ENCODE measurements at regions not wholly inside any gene's neighbourhood (a gene's known extent, or its start where the extent isn't known, plus 50 kb on each side); places are given as distances from the start of the nearest gene placed in this dataset.

DNA sequence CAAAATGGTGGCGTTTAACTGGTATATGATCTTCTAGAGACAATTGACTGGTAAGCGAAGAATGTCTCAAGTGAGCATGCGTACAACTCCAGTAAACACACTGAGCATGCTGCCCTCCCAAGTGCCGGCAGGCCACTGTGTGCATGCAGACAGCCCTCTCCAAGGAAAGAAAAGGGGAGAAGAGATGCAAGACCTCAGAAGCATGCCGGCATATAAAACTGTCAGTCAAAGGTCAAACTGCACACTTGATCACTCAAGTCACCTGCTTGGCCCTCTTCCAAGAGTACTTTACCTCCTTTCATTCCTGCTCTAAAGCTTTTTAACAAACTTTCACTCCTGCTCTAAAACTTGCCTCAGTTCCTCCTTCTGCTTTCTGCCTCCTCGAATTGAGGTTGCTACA lies 910.2 kb downstream of the TAF11L14 start:
- H3K4me1 Mint-ChIP-seq (ENCODE audit: low read depth, unreplicated experiment), result peaks cover 5% of the 10 kb centered on the region
- H3K9me3 Mint-ChIP-seq (ENCODE audit: unreplicated experiment), result peaks cover 1% of the 10 kb centered on the region
- no peak overlapping the region for H3K27ac Mint-ChIP-seq (ENCODE audit: unreplicated experiment)
- TF ChIP-seq, protein P1, sequence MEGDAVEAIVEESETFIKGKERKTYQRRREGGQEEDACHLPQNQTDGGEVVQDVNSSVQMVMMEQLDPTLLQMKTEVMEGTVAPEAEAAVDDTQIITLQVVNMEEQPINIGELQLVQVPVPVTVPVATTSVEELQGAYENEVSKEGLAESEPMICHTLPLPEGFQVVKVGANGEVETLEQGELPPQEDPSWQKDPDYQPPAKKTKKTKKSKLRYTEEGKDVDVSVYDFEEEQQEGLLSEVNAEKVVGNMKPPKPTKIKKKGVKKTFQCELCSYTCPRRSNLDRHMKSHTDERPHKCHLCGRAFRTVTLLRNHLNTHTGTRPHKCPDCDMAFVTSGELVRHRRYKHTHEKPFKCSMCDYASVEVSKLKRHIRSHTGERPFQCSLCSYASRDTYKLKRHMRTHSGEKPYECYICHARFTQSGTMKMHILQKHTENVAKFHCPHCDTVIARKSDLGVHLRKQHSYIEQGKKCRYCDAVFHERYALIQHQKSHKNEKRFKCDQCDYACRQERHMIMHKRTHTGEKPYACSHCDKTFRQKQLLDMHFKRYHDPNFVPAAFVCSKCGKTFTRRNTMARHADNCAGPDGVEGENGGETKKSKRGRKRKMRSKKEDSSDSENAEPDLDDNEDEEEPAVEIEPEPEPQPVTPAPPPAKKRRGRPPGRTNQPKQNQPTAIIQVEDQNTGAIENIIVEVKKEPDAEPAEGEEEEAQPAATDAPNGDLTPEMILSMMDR (IDR thresholded peaks at IDR 0.05; ENCODE audit: partially characterized antibody, unreplicated experiment), result no peak
- H3K36me3 Mint-ChIP-seq (ENCODE audit: unreplicated experiment), result peaks cover 6% of the 10 kb centered on the region
- DNase-seq, result no peak
- no peak overlapping the region for H3K4me3 Mint-ChIP-seq (ENCODE audit: unreplicated experiment)
- peaks cover 2% of the 10 kb centered on the region for H3K27me3 Mint-ChIP-seq (ENCODE audit: unreplicated experiment)

DNA sequence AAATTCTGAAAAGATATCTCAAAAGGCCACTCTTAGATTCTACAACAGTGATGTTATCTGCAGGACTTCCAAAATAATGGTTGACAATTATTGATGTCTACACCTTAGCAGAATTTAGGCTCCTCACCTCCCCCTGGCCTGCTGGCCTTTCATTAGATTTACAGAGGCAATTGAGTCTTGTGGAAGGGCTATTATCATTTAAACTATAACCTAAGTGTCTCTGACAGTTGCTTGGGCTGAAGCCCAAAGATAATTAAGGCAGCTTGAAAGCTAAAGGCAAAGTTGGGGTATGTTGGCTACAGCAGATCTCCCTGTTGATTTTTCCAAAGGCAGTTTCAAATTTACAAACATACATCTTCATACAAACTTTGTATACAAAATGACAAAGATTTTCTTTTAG lies 912.3 kb downstream of the TAF11L14 start:
- no peak overlapping the region for H3K4me3 Mint-ChIP-seq (ENCODE audit: unreplicated experiment)
- peaks cover 5% of the 10 kb centered on the region for H3K4me1 Mint-ChIP-seq (ENCODE audit: low read depth, unreplicated experiment)
- TF ChIP-seq, protein P1 (IDR thresholded peaks at IDR 0.05; ENCODE audit: partially characterized antibody, unreplicated experiment), result no peak
- DNase-seq, result no peak
- H3K9me3 Mint-ChIP-seq (ENCODE audit: unreplicated experiment), result no peaks in the 10 kb centered on the region
- H3K27ac Mint-ChIP-seq (ENCODE audit: unreplicated experiment), result no peak overlapping the region
- H3K27me3 Mint-ChIP-seq (ENCODE audit: unreplicated experiment), result no peaks in the 10 kb centered on the region
- peaks cover 8% of the 10 kb centered on the region for H3K36me3 Mint-ChIP-seq (ENCODE audit: unreplicated experiment)

DNA sequence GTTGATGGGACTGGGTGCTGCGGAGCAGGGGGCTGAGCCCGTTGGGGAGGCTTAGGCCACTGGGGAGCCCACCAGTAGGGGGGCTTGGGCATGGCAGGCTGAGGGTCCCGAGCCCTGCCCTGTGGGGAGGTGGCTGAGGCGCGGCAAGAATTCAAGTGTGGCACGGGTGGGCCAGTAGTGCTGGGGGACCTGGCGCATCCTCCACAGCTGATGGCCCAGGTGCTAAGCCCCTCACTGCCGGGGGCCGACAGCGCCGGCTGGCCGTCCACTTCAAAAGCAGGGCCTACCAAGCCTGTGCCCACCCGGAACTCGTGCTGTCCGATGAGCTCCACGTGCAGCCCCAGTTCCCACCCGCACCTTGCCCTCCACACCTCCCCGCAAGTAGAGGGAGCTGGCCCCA lies 917.5 kb downstream of the TAF11L14 start:
- H3K9me3 Mint-ChIP-seq (ENCODE audit: unreplicated experiment), result peaks cover 2% of the 10 kb centered on the region
- peaks cover 12% of the 10 kb centered on the region for H3K36me3 Mint-ChIP-seq (ENCODE audit: unreplicated experiment)
- H3K27ac Mint-ChIP-seq (ENCODE audit: unreplicated experiment), result no peak overlapping the region
- H3K27me3 Mint-ChIP-seq (ENCODE audit: unreplicated experiment), result no peaks in the 10 kb centered on the region
- DNase-seq, result no peak
- TF ChIP-seq, protein P1 (IDR thresholded peaks at IDR 0.05; ENCODE audit: partially characterized antibody, unreplicated experiment), result no peak
- H3K4me3 Mint-ChIP-seq (ENCODE audit: unreplicated experiment), result no peak overlapping the region
- peaks cover under 1% of the 10 kb centered on the region for H3K4me1 Mint-ChIP-seq (ENCODE audit: low read depth, unreplicated experiment)

DNA sequence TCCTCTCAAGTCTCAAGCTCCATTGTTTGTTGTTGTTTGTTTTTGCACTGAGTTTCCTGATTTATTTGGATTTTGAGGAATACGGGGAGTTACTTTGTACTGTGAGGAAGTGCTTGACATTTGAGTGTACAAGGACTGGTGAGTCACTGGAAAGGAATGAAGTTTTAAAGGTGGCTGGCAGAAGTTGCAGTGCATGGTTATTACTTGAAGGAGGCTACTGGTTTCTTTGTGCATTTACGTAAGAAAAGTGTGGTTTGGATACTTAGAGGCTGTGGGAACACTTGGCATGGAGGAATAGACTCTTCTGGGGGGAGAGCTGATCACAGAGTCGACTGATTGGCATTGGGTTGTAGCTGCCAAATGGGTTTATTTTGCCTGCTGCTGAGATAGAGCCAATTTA lies 919.0 kb downstream of the TAF11L14 start:
- no peak overlapping the region for H3K27ac Mint-ChIP-seq (ENCODE audit: unreplicated experiment)
- no peak overlapping the region for H3K4me3 Mint-ChIP-seq (ENCODE audit: unreplicated experiment)
- peaks cover 3% of the 10 kb centered on the region for H3K4me1 Mint-ChIP-seq (ENCODE audit: low read depth, unreplicated experiment)
- peaks cover 12% of the 10 kb centered on the region for H3K36me3 Mint-ChIP-seq (ENCODE audit: unreplicated experiment)
- DNase-seq, result no peak
- no peaks in the 10 kb centered on the region for H3K27me3 Mint-ChIP-seq (ENCODE audit: unreplicated experiment)
- TF ChIP-seq, protein P1 (IDR thresholded peaks at IDR 0.05; ENCODE audit: partially characterized antibody, unreplicated experiment), result no peak
- H3K9me3 Mint-ChIP-seq (ENCODE audit: unreplicated experiment), result peaks cover 2% of the 10 kb centered on the region

DNA sequence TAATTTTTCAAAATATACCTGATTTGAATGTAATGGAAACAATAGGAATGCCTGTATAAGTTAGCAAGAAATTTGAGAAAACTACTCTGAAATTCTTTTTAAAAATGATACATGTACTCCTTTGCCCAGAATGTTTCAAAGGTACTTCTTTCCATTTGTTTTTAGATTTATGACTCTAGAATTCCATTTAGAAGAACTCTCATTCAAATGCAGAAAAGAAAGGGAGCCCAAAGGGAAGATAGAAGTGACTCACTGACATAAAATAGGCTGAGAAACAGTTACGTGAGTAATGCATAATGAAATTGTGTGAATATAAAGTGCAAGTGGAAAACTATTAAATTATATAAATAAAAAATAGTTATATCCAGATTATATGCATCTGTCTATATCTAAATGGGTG lies 926.3 kb downstream of the TAF11L14 start:
- no peak overlapping the region for H3K4me3 Mint-ChIP-seq (ENCODE audit: unreplicated experiment)
- no peak overlapping the region for H3K27ac Mint-ChIP-seq (ENCODE audit: unreplicated experiment)
- no peak for DNase-seq
- TF ChIP-seq, protein P1 (IDR thresholded peaks at IDR 0.05; ENCODE audit: partially characterized antibody, unreplicated experiment), result no peak
- H3K9me3 Mint-ChIP-seq (ENCODE audit: unreplicated experiment), result no peaks in the 10 kb centered on the region
- no peaks in the 10 kb centered on the region for H3K36me3 Mint-ChIP-seq (ENCODE audit: unreplicated experiment)
- H3K4me1 Mint-ChIP-seq (ENCODE audit: low read depth, unreplicated experiment), result peaks cover 7% of the 10 kb centered on the region
- H3K27me3 Mint-ChIP-seq (ENCODE audit: unreplicated experiment), result no peaks in the 10 kb centered on the region

All from glutamatergic neuron (in vitro differentiated cells).